HG03025 (cell line): ENCODE measurements at regions not wholly inside any gene's neighbourhood (a gene's known extent, or its start where the extent isn't known, plus 50 kb on each side); places are given as distances from the start of the nearest gene placed in this dataset.

Experiments
- ATAC-seq: cut with Tn5 transposase; IDR thresholded peaks from one replicate; pipeline ENCODE4 v1.9.1; 2021; ENCODE audit warnings: mild to moderate bottlenecking, moderate library complexity; ENCODE audit not compliant: unreplicated experiment, low FRiP score

GRCh38 chr1:60169206-60169605 lies 95.6 kb upstream of the C1orf87 start:
- no peak for ATAC-seq

GRCh38 chr1:60162936-60163335 lies 89.4 kb upstream of the C1orf87 start:
- no peak for ATAC-seq

- ATAC-seq: no peak
Measured at GRCh38 chr1:60160141-60160540, 86.6 kb upstream of the C1orf87 start.

GRCh38 chr1:60156371-60156770 lies 82.8 kb upstream of the C1orf87 start:
- ATAC-seq: no peak

GRCh38 chr1:60153961-60154360 lies 80.4 kb upstream of the C1orf87 start:
- no peak for ATAC-seq

GRCh38 chr1:60152891-60153290 lies 79.3 kb upstream of the C1orf87 start:
- ATAC-seq: no peak

GRCh38 chr1:60151311-60151710 lies 77.7 kb upstream of the C1orf87 start:
- ATAC-seq: no peak

- ATAC-seq: no peak
Measured at GRCh38 chr1:60149251-60149650, 75.7 kb upstream of the C1orf87 start.

GRCh38 chr1:60146884-60147283 lies 73.3 kb upstream of the C1orf87 start:
- no peak for ATAC-seq

GRCh38 chr1:60145771-60146170 lies 72.2 kb upstream of the C1orf87 start:
- no peak for ATAC-seq

GRCh38 chr1:60141743-60142142 lies 68.2 kb upstream of the C1orf87 start:
- ATAC-seq: no peak

- no peak for ATAC-seq
Measured at GRCh38 chr1:60141276-60141675, 67.7 kb upstream of the C1orf87 start.

- ATAC-seq: no peak
Measured at GRCh38 chr1:60137406-60137805, 63.8 kb upstream of the C1orf87 start.

- ATAC-seq: no peak
Measured at GRCh38 chr1:60136395-60136794, 62.8 kb upstream of the C1orf87 start.

- ATAC-seq: no peak
Measured at GRCh38 chr1:60134716-60135115, 61.1 kb upstream of the C1orf87 start.

GRCh38 chr1:60133848-60134247 lies 60.3 kb upstream of the C1orf87 start:
- no peak for ATAC-seq

- ATAC-seq: no peak
Measured at GRCh38 chr1:60133000-60133673, 59.6 kb upstream of the C1orf87 start.

- ATAC-seq: no peak
Measured at GRCh38 chr1:60132108-60132507, 58.5 kb upstream of the C1orf87 start.

- no peak for ATAC-seq
Measured at GRCh38 chr1:60130703-60131102, 57.1 kb upstream of the C1orf87 start.

GRCh38 chr1:60129911-60130310 lies 56.3 kb upstream of the C1orf87 start:
- ATAC-seq: no peak

- no peak for ATAC-seq
Measured at GRCh38 chr1:60126723-60127122, 53.2 kb upstream of the C1orf87 start.
